ENCODE measurements at regions not wholly inside any gene's neighbourhood (a gene's known extent, or its start where the extent isn't known, plus 50 kb on each side); places are given as distances from the start of the nearest gene placed in this dataset.
A peak's percentile ranks its signal among the peaks of the same experiment; 100 is the strongest.

DNA sequence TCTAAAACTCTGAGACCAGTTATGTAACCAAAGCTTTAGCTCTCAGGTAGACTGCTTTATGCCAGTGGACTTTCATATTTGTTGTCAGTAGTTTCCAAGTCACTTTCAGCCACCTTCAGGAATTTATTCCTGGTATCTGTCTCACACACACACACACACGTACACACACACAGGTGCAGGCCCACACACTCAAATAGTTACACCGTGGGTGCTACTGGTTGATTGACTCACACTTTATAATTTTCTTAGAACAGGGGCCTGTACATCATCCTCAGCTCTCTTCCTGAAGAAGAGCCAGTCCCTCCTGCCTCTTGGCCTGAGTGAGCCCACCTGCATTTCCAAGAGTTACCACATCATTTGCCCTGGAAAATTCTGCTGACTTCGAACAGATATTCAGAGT, 555.2 kb downstream of the SOX6 start:
- no peaks in the 10 kb centered on the region for H3K36me3 ChIP-seq
- H3K4me1 ChIP-seq = peaks cover 0 to 35% (median 21%) of the 10 kb centered on the region in 10 experiments; a peak in 14 of 20 replicates
- H3K9me3 ChIP-seq (replicated peaks in 1 of 11) = no peaks in the 10 kb centered on the region
- peak overlapping the region in 1 of 10 experiments; percentile 53; a peak in 1 of 20 replicates for H3K4me3 ChIP-seq
- no peaks in the 10 kb centered on the region for H3K27me3 ChIP-seq
- no peaks in the 10 kb centered on the region for H4K20me1 ChIP-seq
- H3K4me2 ChIP-seq = peak overlapping the region in 7 of 11 experiments; percentile 48 to 92 (median 74); a peak in 14 of 22 replicates
- no peak for TF ChIP-seq Cebpa-rat (IDR thresholded peaks at IDR 0.05)
- peak overlapping the region in 5 of 11 experiments; percentile 73 to 82 (median 80); a peak in 6 of 22 replicates for H3K9ac ChIP-seq
- H3K27ac ChIP-seq = peak overlapping the region in 9 of 11 experiments; percentile 67 to 94 (median 87); a peak in 16 of 22 replicates

DNA sequence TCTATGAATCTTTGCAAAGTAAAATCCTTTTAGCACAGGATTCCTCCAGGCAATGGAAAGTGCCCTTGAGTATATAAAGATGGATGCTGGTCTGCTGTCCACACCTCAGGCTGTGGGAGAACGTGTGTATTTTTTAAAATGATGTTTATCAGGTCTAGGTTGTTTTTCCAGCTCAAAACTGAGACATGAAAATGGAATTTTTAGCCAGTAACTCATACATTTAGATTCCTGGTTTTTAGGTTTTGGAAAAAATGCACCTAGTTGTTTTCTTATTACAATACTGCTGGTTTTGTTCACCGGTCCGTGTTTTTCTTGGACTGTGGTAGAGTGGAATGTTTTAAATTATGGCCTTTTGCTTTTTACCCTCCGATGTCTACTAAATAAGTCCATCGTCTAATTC, 554.7 kb downstream of the SOX6 start:
- no peaks in the 10 kb centered on the region for H3K9me3 ChIP-seq (replicated peaks in 1 of 11)
- H3K9ac ChIP-seq = peak overlapping the region in 1 of 11 experiments; percentile 82; a peak in 1 of 22 replicates
- H3K27ac ChIP-seq = peak overlapping the region in 7 of 11 experiments; percentile 82 to 94 (median 90); a peak in 12 of 22 replicates
- TF ChIP-seq Cebpa-rat (IDR thresholded peaks at IDR 0.05) = no peak
- H3K4me2 ChIP-seq = peak overlapping the region in 5 of 11 experiments; percentile 68 to 92 (median 80); a peak in 10 of 22 replicates
- H4K20me1 ChIP-seq = no peaks in the 10 kb centered on the region
- no peak overlapping the region for H3K4me3 ChIP-seq
- H3K27me3 ChIP-seq = no peaks in the 10 kb centered on the region
- H3K4me1 ChIP-seq = peaks cover 0 to 35% (median 21%) of the 10 kb centered on the region in 10 experiments; a peak in 14 of 20 replicates
- H3K36me3 ChIP-seq = no peaks in the 10 kb centered on the region

DNA sequence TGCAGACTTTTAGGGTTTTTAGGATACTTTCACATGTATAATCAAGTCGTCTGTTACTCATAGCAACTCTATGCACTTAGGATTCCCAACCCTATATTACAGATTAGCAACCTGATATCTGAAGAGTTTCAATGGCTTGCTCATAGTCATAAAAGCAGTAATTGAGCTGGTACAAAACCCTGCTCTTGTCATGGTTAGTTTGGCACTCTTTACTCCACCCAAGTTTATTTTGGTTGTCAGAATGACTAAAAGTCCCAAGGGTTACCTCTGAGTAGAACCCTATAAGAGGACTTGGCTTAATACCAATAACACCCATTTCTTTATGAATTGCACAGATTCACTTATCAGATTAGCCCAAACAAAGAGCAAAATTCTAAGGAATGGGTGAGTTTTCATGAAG, 550.6 kb downstream of the SOX6 start:
- Histone ChIP-seq H3K4me3 (no peak overlapping the region), H3K27ac (no peak overlapping the region), H4K20me1 (no peaks in the 10 kb centered on the region), H3K36me3 (no peaks in the 10 kb centered on the region), H3K27me3 (no peaks in the 10 kb centered on the region), H3K4me2 (no peak overlapping the region), H3K4me1 (peaks cover 0 to 16% (median 7%) of the 10 kb centered on the region in 10 experiments; a peak in 13 of 20 replicates), H3K9ac (no peak overlapping the region), H3K9me3 (replicated peaks in 1 of 11) (no peaks in the 10 kb centered on the region)
- no peak for TF ChIP-seq Cebpa-rat (IDR thresholded peaks at IDR 0.05)

DNA sequence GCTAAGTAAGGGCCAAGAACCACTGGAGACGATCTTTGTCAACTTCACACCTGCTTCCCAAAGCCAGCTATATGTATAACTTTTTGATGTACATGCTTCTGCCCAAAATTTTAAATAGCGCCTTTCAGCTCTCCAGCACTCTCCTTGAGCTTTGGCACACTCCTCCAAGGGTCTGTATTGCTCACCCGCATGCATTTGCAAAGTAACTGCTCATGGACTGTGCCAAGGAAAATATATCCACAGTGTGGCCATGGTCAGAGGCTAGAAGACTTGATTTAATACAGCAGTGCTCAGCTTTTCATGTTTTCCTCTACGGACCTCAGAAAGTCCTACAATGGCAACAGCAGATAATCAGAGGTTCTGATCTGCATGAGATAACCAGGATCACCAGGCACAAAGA, 550.1 kb downstream of the SOX6 start:
- Histone ChIP-seq H3K9ac (no peak overlapping the region), H3K4me1 (peaks cover 0 to 11% (median 2%) of the 10 kb centered on the region in 10 experiments; a peak in 10 of 20 replicates), H3K27ac (no peak overlapping the region), H3K36me3 (no peaks in the 10 kb centered on the region), H3K4me3 (no peak overlapping the region), H3K4me2 (no peak overlapping the region), H4K20me1 (no peaks in the 10 kb centered on the region), H3K27me3 (no peaks in the 10 kb centered on the region), H3K9me3 (replicated peaks in 1 of 11) (no peaks in the 10 kb centered on the region)
- TF ChIP-seq Cebpa-rat (IDR thresholded peaks at IDR 0.05) = no peak

DNA sequence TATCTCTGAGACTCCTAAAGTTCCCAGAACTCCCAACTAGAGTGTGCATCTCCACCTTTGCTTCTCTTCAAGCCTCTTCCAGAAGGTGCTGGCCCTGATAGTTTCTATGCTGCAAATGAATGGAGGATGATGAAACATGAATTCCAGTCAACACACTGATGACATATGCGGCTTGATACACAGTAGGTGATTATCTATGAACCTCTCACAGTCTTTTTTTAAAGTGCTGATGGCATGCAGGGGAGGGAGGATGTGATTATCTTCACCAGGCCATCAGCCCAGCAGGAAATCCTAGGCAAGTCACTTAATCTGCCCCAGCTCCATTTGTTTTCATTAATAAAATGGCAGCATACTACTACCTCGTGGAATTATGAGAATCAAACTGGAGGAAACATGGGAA, 548.5 kb downstream of the SOX6 start:
- H3K27me3 ChIP-seq = no peaks in the 10 kb centered on the region
- H3K4me1 ChIP-seq = no peaks in the 10 kb centered on the region
- H3K4me2 ChIP-seq = no peak overlapping the region
- no peaks in the 10 kb centered on the region for H3K9me3 ChIP-seq (replicated peaks in 1 of 11)
- no peak overlapping the region for H3K27ac ChIP-seq
- no peak for TF ChIP-seq Cebpa-rat (IDR thresholded peaks at IDR 0.05)
- H3K4me3 ChIP-seq = no peak overlapping the region
- no peaks in the 10 kb centered on the region for H3K36me3 ChIP-seq
- H4K20me1 ChIP-seq = no peaks in the 10 kb centered on the region
- H3K9ac ChIP-seq = no peak overlapping the region

DNA sequence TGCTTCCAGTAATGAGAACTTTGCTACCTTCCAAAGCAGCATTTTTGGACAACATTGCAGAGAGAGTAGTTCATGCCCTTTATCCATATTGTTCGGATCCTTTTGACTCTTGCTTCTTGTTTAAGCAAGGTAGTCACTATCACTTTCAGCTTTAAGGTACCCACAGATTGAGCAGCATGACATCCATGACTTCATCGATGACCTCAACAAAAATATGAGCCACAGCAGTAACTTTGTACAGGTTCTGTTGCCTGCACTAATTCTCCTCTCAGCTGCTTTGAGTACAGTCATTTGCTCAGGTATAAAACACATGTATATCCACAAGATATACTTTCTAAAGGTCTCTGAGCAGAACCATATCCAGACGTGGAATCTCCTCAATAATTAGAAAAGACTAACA, 546.3 kb downstream of the SOX6 start:
- no peak overlapping the region for H3K4me2 ChIP-seq
- H3K27ac ChIP-seq = no peak overlapping the region
- peaks cover 0 to 2% (median 0%) of the 10 kb centered on the region in 10 experiments; a peak in 6 of 20 replicates for H3K4me1 ChIP-seq
- no peak overlapping the region for H3K4me3 ChIP-seq
- no peaks in the 10 kb centered on the region for H3K9me3 ChIP-seq (replicated peaks in 1 of 11)
- H3K36me3 ChIP-seq = no peaks in the 10 kb centered on the region
- no peaks in the 10 kb centered on the region for H4K20me1 ChIP-seq
- no peak for TF ChIP-seq Cebpa-rat (IDR thresholded peaks at IDR 0.05)
- no peak overlapping the region for H3K9ac ChIP-seq
- no peaks in the 10 kb centered on the region for H3K27me3 ChIP-seq

DNA sequence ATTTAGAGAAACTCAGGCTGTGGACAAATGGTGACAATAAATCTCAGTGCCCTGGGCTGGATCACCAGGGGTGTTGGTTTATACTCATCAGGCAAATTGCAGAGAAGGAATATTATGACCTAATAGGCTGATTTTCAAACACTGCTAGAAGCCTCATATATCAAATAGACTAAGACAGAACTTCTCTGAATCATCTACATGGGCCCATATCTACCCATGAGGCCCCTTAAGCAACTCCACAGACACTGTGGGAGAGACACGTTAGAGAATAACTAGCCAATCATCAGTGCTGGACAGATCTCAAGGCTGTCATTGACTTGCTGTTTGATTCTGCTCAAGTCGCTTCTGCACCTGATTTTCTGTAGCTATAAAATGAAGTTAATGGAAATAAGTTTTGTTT, 545.8 kb downstream of the SOX6 start:
- H3K9me3 ChIP-seq (replicated peaks in 1 of 11) = no peaks in the 10 kb centered on the region
- H3K4me1 ChIP-seq = peaks cover 0 to 6% (median 0%) of the 10 kb centered on the region in 10 experiments; a peak in 6 of 20 replicates
- no peaks in the 10 kb centered on the region for H3K36me3 ChIP-seq
- no peak for TF ChIP-seq Cebpa-rat (IDR thresholded peaks at IDR 0.05)
- no peaks in the 10 kb centered on the region for H3K27me3 ChIP-seq
- H3K9ac ChIP-seq = no peak overlapping the region
- no peaks in the 10 kb centered on the region for H4K20me1 ChIP-seq
- no peak overlapping the region for H3K27ac ChIP-seq
- H3K4me2 ChIP-seq = no peak overlapping the region
- H3K4me3 ChIP-seq = no peak overlapping the region

DNA sequence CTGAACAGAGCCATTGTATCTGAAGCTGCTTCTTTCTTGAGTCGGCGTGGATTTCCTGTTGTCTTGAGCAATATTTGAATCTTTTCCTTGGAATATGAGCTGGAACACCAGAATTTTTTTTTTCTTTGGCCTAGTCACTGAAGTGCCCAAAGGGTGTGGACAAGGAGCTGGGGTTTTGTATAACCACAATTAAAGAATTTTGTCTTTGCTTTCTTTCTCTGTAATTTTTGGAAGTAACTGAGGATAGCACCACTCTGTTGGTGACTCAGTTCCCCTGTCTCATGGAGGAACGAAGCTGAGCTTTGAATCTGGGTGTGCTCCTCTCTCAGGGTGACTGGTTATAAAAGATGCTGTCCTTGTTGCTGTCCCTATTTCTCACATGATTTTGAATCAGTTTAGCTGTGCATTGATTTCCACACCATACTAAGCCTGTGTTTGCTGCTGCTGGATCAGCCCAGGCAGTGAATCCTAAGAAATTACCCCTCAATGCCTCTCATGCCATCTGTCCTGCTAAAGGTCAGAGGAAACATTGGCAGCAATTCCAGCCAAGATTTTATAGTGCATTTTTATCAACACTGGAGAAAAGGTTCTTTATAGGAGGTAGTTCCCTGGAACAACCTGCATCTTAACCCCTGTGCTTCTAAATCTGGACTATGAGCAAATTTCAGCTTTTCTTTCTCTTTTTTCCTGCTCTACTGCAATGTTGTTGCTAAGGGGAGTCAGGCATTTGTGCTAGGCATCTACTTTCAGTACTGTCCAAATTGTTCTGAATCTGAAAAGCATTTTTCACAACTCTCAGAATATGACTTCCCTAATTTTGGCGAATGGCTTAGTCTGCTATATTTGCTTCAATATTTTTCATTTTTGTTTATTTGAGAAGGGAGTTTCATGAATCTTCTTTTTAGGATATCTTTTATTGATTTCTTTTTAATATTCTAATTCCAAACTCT, 540.8 kb downstream of the SOX6 start:
- Histone ChIP-seq H3K9ac (no peak overlapping the region), H4K20me1 (no peaks in the 10 kb centered on the region), H3K4me2 (peak overlapping the region in 3 of 11 experiments; percentile 18 to 63 (median 44); a peak in 5 of 22 replicates), H3K27ac (peak overlapping the region in 4 of 11 experiments; percentile 5 to 77 (median 33); a peak in 5 of 22 replicates), H3K4me3 (no peak overlapping the region), H3K4me1 (peaks cover 0 to 29% (median 0%) of the 10 kb centered on the region in 10 experiments; a peak in 6 of 20 replicates), H3K36me3 (no peaks in the 10 kb centered on the region), H3K9me3 (replicated peaks in 1 of 11) (no peaks in the 10 kb centered on the region), H3K27me3 (no peaks in the 10 kb centered on the region)
- no peak for TF ChIP-seq Cebpa-rat (IDR thresholded peaks at IDR 0.05)

DNA sequence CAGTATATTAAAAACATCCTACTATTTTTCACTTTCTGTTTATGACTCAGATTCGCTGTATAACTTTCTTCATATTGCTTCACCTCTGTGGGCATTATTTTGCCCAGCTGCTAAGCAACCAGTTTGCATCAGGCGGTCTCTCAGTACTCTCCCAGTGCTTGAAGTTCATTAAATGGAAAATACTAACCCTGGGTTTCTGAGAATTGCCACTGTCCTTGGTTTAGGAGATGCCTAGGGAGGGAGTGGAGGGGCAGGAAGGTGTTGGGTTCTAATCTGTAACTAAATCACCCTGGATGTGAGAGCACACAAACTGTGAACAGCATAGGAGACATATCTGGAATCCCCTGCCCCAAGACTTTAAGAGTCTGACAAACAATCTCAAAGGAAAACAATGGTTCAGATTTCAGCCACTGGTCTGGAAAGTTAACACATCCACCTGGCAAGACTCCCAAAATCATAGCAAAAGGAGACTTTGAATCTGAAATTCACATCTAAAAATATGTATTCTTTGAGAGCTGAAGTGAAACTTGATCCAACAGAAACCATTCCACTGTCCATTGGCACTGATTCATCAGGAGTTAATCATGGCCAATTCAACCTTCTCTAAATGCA, 540.0 kb downstream of the SOX6 start:
- TF ChIP-seq Cebpa-rat (IDR thresholded peaks at IDR 0.05) = no peak
- H3K4me2 ChIP-seq = peak overlapping the region in 3 of 11 experiments; percentile 17 to 44 (median 39); a peak in 5 of 22 replicates
- peak overlapping the region in 4 of 11 experiments; percentile 33 to 77 (median 49); a peak in 7 of 22 replicates for H3K27ac ChIP-seq

More for the DNA sequence above, 540.0 kb downstream of the SOX6 start:
- peaks cover 0 to 29% (median 0%) of the 10 kb centered on the region in 10 experiments; a peak in 6 of 20 replicates for H3K4me1 ChIP-seq
- H3K36me3 ChIP-seq = no peaks in the 10 kb centered on the region
- no peak overlapping the region for H3K9ac ChIP-seq
- H3K9me3 ChIP-seq (replicated peaks in 1 of 11) = no peaks in the 10 kb centered on the region
- H4K20me1 ChIP-seq = no peaks in the 10 kb centered on the region
- no peaks in the 10 kb centered on the region for H3K27me3 ChIP-seq
- H3K4me3 ChIP-seq = no peak overlapping the region

Data from BLaER1 treated with 17β-estradiol and CSF1 and Interleukin-3, amounts not matched to agents 10 nM and 100 nM (cell line).